Medulla oblongata (tissue), 1 donor: ENCODE measurements at regions not wholly inside any gene's neighbourhood (a gene's known extent, or its start where the extent isn't known, plus 50 kb on each side); places are given as distances from the start of the nearest gene placed in this dataset.

ENCODE experiments used
- DNase-seq: peaks from one replicate; pipeline ENCODE4 v3.0.0-alpha.2; 2015; ENCODE audit errors: extremely low spot score

DNA sequence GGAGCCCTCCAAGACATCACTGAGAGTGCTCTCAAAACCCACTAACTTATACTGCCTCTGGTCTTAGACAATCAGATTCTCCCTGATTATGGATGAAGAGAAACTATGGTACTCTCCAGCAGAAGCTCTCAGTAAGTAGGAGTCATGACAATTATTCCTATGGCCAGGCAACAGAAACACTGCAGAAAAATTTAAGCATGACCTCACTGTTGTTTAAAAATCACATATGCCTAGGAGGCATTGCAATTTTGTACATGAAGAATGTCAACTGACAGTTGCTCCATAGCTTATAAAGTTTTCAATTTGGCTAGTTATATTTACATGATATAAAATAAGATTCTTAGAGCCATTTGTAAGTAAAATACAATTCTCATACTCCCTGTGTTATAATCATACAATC lies 105.9 kb upstream of the LSM8 start:
- no peak for DNase-seq

DNA sequence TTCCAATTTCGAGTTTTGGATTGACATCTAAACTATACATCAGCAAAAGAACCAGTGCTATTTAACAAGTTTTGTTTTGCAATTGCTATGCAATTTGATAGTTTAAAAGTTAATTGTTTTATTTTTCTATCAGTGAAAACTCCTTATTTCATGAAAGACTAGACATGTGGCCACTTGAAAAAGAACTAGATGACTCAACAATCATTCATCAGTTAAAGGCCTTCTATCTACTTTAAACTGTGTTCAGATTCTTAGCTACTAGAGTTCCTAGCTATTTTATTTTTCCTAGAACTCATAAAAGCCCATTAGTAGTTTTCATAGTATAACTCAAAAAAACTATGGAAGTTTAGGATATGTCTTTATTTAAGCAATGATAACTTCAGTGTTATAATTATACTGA lies 104.6 kb upstream of the LSM8 start:
- DNase-seq = no peak

DNA sequence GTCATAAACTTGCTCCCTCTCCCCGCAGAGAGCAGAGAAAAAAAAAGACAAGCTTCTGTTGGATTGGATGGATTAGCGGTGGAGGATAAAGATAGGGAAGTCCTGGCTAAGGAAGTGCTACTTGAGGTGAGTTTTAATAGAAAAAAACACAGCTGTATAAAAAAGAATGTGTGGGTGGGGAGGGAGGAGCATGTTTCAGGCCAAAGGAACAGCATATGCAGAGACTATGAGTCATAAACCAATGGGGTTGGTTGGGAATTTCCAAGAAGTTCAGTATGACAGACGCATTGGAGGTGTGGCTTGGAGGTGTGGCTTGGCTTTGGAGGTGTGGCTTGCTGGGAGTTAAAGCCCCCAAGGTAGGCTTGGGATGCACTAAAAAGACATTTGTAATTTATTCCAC lies 103.0 kb upstream of the LSM8 start:
- DNase-seq = no peak

DNA sequence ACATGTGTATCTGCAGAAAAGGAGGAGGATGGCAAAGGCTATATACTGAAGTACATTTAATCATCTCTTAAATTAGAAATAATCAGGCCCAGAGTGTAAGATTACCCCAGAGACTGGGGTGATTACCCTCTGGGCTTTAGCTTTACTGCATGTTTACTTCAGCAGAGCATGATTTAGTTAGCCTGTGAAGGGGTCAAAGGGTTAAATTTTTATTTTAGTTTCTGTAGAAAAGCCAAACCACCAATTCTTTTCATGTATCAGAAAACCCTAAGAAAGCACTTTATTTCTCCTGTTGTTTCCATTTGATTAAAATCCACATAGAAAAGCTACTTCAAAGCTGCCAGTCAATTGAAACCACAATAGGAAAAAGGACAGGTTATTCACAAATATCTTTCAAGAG lies 101.5 kb upstream of the LSM8 start:
- DNase-seq = no peak

DNA sequence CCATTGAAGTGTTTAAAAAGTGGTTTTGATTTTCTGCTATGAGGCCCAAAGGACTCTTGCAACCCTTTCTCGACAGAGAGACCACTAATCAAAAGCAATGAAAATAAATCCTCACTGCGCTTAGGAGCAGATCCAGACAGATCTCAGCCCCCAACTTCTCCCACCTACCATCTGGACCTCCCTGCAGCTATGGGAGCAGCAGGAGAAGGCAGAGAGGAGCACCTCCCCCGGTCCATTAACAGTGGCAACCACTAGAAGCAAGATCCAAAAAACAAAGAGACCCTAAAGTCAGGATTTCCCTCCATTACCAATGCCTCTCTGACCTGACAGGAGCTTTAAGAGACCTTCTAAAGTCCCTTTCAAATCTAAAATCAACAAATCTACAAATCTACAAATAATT lies 99.0 kb upstream of the LSM8 start:
- DNase-seq = no peak

DNA sequence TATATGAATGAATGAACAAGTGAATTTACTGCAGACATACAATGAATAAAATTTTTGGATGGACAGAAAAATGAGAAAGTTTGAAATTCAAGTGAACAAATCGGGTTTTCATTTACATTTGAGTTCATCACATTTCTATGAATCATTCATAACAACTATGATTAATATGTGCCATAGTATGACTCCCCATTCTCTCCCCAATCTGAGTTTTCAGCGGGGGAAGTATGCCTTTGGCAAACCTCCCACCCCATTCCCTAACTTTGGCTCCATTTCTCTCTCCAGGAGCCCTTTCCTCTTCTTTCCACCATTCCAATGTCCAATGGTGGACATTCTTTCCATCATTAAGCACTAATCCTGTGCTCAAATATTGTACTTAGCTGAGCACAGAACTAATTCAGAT lies 96.8 kb upstream of the LSM8 start:
- DNase-seq = no peak

DNA sequence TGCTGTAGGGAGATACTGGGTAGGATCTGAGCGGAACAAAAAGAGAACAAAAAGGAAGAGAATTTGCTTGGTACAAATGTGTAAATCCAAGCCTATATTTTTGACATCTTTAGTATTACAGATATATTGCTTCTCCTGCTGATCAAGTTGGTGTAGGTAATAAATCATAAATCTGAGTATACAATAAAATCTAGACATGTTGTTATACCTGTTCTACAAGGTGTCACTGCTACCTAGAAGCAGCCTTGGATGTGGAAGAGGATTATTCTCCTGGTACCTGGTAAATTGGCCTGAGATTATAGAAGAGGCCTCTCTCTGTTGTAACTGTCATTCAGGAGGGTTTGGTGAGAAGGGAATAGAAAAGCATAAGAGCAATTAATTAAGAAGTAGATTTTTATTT lies 89.9 kb upstream of the LSM8 start:
- DNase-seq = no peak

DNA sequence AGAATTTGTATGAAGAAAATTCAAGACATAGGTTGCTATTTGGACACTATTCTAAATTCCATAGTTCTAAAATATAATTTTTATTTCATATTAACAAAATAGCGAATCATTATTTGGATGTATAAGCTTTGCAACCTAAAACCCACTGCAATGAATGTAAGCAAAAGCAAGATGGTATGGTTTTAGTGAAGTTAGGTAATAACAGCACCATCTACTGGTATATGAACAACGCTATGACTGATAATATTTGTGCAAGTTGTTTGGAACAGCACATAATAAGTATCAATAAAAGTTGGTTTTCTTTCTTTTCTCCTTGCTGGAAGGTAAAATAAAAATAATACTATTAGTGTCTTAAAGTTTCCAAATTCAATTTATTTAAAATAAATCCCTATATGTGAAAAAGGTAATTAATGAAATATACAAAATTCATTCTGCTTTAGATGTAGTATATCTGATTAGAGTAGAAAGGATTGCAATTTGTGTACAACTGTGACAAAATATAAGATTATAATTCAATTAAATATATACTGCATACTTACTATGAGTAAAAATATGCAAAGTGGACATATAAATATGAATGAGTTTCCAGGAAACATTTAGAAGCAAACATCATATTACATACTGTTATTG lies 79.0 kb upstream of the LSM8 start:
- peak; percentile 57 for DNase-seq

DNA sequence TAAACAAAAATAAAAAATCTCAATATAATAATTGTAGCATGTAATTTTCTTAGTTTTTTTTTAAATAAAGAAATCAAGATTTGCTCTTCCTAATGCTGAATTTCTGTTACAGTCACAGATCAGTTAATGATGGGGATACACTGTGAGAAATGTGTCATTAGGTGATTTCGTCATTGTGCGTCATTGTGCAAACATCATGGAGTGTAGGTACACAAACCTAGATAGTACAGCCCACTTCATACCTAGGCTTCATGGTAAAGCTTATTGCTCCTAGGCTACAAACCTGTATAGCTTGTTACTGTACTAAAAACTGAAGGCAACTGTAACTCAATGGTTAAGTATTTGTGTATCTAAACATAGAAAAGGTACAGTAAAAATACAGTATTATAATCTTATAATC lies 74.4 kb upstream of the LSM8 start:
- no peak for DNase-seq

DNA sequence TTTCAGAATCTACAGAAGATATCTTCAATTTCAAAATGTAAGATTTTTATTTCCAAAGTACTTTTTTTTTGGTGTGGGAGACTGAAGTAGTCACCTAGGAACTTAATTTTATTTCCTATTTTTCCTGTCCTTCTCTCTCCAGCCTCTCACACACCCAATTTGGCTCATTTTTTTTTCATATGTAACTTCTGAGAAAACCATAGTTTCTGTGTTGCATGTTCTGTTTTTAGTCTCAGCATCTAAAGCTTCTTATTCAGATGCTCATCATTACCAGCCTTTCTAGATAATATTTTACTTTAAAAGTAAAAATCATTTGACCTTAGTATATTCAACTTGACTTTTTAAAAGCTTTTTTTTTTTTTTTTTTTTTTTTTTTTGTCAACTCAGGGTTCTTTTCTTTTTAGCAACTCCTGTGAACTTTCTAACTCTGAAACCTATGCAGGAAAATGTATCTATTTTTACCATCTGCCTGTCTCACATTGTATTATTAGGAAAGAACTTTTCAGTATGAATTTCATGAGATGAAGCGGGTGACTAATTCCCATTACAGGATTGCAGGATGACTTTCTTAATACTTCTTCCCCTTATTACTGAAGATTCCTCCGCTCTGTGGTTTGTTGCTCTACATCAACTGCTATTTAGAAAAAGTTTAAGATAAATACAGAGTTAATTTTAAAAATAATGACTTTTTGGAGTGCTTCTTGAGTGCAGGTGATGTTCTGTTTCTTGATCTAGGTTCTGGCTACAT lies 73.6 kb upstream of the LSM8 start:
- no peak for DNase-seq

DNA sequence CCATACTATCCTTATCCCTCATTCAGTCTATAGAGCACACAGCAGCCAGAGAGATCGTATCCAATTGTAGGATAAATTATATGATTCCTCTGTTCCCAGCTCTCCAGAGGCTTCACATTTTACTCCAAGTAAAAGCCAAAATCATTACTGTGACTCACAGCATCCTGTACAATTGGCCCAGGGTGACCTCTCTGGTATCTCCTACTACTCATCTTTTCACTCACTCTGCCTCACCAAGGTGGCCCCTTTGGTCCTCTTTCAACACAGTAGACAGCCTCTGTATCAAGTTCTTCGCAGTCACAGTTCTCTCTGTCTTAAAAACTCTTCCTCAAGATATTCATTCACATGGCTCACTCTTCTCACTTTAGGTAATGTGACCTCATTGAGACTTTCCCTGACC lies 72.6 kb upstream of the LSM8 start:
- DNase-seq = no peak

DNA sequence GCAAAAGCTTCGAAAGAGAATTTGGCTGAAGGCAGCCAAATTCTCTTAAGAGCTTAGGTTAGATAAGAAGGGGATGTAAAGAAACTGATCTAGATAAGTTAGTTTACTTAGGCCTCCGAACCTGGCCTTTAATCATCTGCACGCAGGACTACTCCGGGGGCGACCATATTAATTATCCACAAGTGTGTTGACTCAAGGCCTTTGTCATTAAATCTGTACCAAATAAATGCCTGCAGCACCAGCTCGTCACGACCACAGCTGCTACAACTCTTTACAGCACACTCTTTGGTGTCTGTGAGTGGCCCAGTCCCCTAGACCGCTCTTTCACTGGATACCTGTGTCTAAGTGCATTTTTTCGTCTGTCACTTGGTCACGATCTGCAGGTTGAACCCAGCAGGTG lies 69.8 kb upstream of the LSM8 start:
- DNase-seq = no peak

DNA sequence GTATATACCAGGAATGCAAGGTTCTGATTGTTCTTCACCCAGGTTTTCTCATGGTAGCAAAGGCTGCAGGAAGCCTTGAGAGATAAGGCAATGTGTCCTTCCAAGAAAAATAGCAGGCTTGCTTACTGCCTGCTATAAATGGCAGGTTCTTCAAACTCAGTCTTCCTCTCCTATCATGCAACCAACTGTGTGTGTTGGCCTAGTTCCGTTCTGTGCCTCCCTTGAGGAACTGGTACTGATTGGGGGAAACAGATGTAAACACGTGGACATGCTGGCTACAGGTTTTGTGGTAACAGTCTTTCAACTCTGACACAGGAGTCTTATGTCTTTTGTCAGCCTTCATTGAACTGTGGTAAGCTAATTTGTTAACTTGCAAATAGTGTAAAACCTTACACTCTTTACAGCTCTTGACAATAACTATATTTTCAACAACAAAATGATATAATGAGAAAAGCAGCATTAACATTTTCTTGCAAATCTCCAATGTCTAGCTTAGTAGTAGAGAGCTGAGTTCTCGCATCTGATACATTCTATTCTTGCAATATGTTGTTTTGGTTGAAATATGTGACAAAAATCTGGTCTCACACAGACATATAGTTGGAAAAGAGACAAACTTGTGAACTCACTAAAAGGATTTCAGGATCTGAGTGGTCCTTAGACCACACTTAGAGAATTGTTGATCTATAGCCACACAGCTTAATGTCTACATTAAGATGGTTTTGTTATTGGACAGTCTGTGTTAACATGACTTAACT lies 54.7 kb upstream of the LSM8 start:
- peak; percentile 17 for DNase-seq

DNA sequence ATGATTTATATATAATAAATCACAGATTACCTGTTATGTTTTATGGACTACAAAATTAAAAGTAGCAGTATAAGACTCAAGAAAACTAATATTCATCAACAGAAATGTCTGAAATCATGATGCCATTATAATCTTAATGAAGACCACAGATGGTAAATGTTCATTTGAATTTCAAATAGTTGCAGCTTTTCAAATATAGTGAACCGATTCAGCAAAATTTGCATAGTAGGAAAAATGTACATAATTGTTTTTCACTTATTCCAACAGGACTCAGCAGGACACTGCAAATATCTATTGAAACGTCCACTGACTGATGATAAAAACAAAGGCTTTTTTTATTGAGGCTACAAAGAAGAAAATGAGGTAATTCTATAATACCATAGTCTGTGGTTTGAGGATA lies 51.2 kb upstream of the LSM8 start:
- no peak for DNase-seq
